Esophagus muscularis mucosa (tissue), 3 donors: ENCODE measurements at regions not wholly inside any gene's neighbourhood (a gene's known extent, or its start where the extent isn't known, plus 50 kb on each side); places are given as distances from the start of the nearest gene placed in this dataset.

Source experiments
- EP300 ChIP-seq: sonication (generic); formaldehyde crosslinking; IDR thresholded peaks from one replicate; pipeline ENCODE4 v1.6.1; 2017; ENCODE audit warnings: antibody characterized with exemption
- POLR2AphosphoS5 ChIP-seq, 2 donors: sonication (generic); formaldehyde crosslinking; IDR thresholded peaks; one replicate each; pipeline ENCODE4 v1.6.1; 2017; ENCODE audit warnings: antibody characterized with exemption in 2 of 2

- TF ChIP-seq POLR2AphosphoS5 (IDR thresholded peaks at IDR 0.05) (no peak), EP300 (no peak)
These were observed 218.2 kb downstream of the SLCO4C1 start for GRCh38 chr5:102077920-102078319.
